ENCODE measurements at regions not wholly inside any gene's neighbourhood (a gene's known extent, or its start where the extent isn't known, plus 50 kb on each side); places are given as distances from the start of the nearest gene placed in this dataset.

DNA sequence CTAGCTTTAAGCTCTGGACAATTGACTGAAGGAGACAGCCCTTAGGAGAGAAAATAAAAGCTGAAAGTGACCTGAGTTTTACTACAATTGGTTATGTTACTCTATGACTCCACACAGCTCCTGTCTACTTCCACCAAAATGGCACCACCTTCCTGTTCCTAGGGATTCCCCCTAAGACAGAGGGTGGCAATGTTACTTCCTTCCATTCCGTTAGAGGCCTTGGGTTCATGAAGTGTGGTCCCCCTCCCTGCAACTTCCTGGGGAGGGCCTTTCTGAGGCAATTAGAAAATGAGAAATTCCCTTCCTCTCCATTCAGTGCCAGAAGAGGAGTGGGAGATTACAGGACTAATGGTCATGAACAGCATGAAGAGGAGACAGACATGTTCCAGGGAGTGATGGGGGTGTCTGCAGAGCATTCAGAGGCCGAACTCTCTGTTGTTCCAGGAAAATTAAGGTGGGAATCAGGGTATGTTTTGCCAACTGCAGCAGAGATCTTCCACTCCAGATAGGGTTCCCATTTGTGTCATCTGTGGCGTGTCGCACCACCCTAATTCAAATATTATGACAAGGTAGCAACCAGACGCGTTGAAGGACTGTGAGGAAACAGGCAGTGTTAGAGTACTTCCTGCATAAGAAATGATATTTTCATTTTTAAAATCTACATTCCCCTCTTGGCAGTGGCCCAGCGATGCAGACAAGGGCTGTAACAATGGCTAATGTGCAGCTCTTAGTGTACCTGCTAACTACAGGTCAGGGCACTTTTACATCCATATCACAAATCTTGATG lies 53.1 kb upstream of the TRIM67 start:
- intact Hi-C loops (cut with DNase I): no loop called here
- TF ChIP-seq CTCF (IDR thresholded peaks at IDR 0.05): no peak
- TF ChIP-seq POLR2A (IDR thresholded peaks at IDR 0.05): no peak
- H3K27me3 ChIP-seq: no peaks in the 10 kb centered on the region
- no peak overlapping the region for H3K4me3 ChIP-seq
- no peaks in the 10 kb centered on the region for H3K4me1 ChIP-seq
- H3K27ac ChIP-seq: no peak overlapping the region
- H3K36me3 ChIP-seq: no peaks in the 10 kb centered on the region
- H3K9me3 ChIP-seq: no peaks in the 10 kb centered on the region
- ATAC-seq (no peak), DNase-seq (no peak)
- WGBS (ENCODE audit: insufficient coverage, low coverage, low lambda C conversion rate, missing lambda C conversion rate): 58% methylated on average over 6 of the region's 7 CpGs

- no peaks in the 10 kb centered on the region for H3K27me3 ChIP-seq
- DNase-seq (no peak), ATAC-seq (no peak)
- H3K36me3 ChIP-seq: no peaks in the 10 kb centered on the region
- no peak overlapping the region for H3K27ac ChIP-seq
- WGBS (ENCODE audit: insufficient coverage, low coverage, low lambda C conversion rate, missing lambda C conversion rate): 56% methylated on average over 9 of the region's 12 CpGs
- intact Hi-C loops (cut with DNase I): no loop called here
- TF ChIP-seq CTCF (IDR thresholded peaks at IDR 0.05): no peak
- no peak for TF ChIP-seq POLR2A (IDR thresholded peaks at IDR 0.05)
- H3K4me1 ChIP-seq: no peaks in the 10 kb centered on the region
- H3K4me3 ChIP-seq: no peak overlapping the region
- no peaks in the 10 kb centered on the region for H3K9me3 ChIP-seq
Measured at GRCh38 chr1:231107600-231108326, 54.1 kb upstream of the TRIM67 start.

- no peak overlapping the region for H3K27ac ChIP-seq
- H3K9me3 ChIP-seq: no peaks in the 10 kb centered on the region
- TF ChIP-seq POLR2A (IDR thresholded peaks at IDR 0.05): no peak
- no peak for TF ChIP-seq CTCF (IDR thresholded peaks at IDR 0.05)
- DNase-seq (no peak), ATAC-seq (no peak)
- H3K36me3 ChIP-seq: no peaks in the 10 kb centered on the region
- intact Hi-C loops (cut with DNase I): no loop called here
- H3K4me3 ChIP-seq: no peak overlapping the region
- H3K4me1 ChIP-seq: no peaks in the 10 kb centered on the region
- H3K27me3 ChIP-seq: no peaks in the 10 kb centered on the region
- 80% methylated on average over 7 of the region's 8 CpGs for WGBS (ENCODE audit: insufficient coverage, low coverage, low lambda C conversion rate, missing lambda C conversion rate)
Measured at GRCh38 chr1:231107151-231107550, 54.7 kb upstream of the TRIM67 start.

GRCh38 chr1:231106347-231106746 lies 55.5 kb upstream of the TRIM67 start:
- H3K9me3 ChIP-seq: no peaks in the 10 kb centered on the region
- intact Hi-C loops (cut with DNase I): no loop called here
- H3K36me3 ChIP-seq: no peaks in the 10 kb centered on the region
- DNase-seq (no peak), ATAC-seq (peak in 1 of 4 donors; percentile 22)
- TF ChIP-seq POLR2A (IDR thresholded peaks at IDR 0.05) (no peak), CTCF (IDR thresholded peaks at IDR 0.05) (no peak)
- WGBS (ENCODE audit: insufficient coverage, low coverage, low lambda C conversion rate, missing lambda C conversion rate): 46% methylated on average over 5 of the region's 5 CpGs
- no peaks in the 10 kb centered on the region for H3K4me1 ChIP-seq
- no peaks in the 10 kb centered on the region for H3K27me3 ChIP-seq
- H3K27ac ChIP-seq: no peak overlapping the region
- no peak overlapping the region for H3K4me3 ChIP-seq

All from right lobe of liver (tissue), 6 donors.